ENCODE measurements at regions not wholly inside any gene's neighbourhood (a gene's known extent, or its start where the extent isn't known, plus 50 kb on each side); places are given as distances from the start of the nearest gene placed in this dataset.

- TF ChIP-seq CTCF (optimal IDR thresholded peaks at IDR 0.05 in 1 of 3, IDR thresholded peaks at IDR 0.05 in 1 of 3, conservative IDR thresholded peaks at IDR 0.05 in 1 of 3; ENCODE audit: extremely low read depth in 1 of 3, insufficient read depth in 2 of 3, low read length in 3 of 3) = no peak
- TF ChIP-seq EZH2 (IDR thresholded peaks at IDR 0.05; ENCODE audit: low read length) = no peak
These were observed 385.0 kb upstream of the TNP1 start for GRCh38 chr2:217244815-217245214.

Data from keratinocyte (primary cell).